ENCODE measurements at regions not wholly inside any gene's neighbourhood (a gene's known extent, or its start where the extent isn't known, plus 50 kb on each side); places are given as distances from the start of the nearest gene placed in this dataset.
"Not testable (repeated sequence)": the region's sequence is repeated elsewhere in the genome, so short reads cannot be mapped to it uniquely, and the experiment has no call there.

GRCh38 chr2:89767058-89767457 is 1075.6 kb downstream of the RPIA start:
- TF ChIP-seq EZH2phosphoT487 (IDR thresholded peaks at IDR 0.05; ENCODE audit: borderline replicate concordance, low read length); CTCF (conservative IDR thresholded peaks at IDR 0.05; ENCODE audit: low read depth, low read length); EZH2 (IDR thresholded peaks at IDR 0.05; ENCODE audit: low read length, unreplicated experiment): not testable (repeated sequence)

Data from PC-3 (cell line).